ENCODE measurements at regions not wholly inside any gene's neighbourhood (a gene's known extent, or its start where the extent isn't known, plus 50 kb on each side); places are given as distances from the start of the nearest gene placed in this dataset.

- Mint-ChIP-seq H3K4me3 (ENCODE audit: unreplicated experiment) (no peak overlapping the region), H3K9me3 (ENCODE audit: unreplicated experiment) (no peaks in the 10 kb centered on the region), H3K27me3 (ENCODE audit: unreplicated experiment) (peaks cover 3% of the 10 kb centered on the region), H3K27ac (ENCODE audit: unreplicated experiment) (no peak overlapping the region), H3K36me3 (ENCODE audit: low read depth, unreplicated experiment) (no peaks in the 10 kb centered on the region), H3K4me1 (ENCODE audit: unreplicated experiment) (no peaks in the 10 kb centered on the region)
- no peak for DNase-seq (ENCODE audit: low spot score)
- TF ChIP-seq, protein P1, sequence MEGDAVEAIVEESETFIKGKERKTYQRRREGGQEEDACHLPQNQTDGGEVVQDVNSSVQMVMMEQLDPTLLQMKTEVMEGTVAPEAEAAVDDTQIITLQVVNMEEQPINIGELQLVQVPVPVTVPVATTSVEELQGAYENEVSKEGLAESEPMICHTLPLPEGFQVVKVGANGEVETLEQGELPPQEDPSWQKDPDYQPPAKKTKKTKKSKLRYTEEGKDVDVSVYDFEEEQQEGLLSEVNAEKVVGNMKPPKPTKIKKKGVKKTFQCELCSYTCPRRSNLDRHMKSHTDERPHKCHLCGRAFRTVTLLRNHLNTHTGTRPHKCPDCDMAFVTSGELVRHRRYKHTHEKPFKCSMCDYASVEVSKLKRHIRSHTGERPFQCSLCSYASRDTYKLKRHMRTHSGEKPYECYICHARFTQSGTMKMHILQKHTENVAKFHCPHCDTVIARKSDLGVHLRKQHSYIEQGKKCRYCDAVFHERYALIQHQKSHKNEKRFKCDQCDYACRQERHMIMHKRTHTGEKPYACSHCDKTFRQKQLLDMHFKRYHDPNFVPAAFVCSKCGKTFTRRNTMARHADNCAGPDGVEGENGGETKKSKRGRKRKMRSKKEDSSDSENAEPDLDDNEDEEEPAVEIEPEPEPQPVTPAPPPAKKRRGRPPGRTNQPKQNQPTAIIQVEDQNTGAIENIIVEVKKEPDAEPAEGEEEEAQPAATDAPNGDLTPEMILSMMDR (IDR thresholded peaks at IDR 0.05; ENCODE audit: unreplicated experiment) = no peak
Observed at GRCh38 chr1:232696466-232696865, 66.5 kb upstream of the SIPA1L2 start.

DNA sequence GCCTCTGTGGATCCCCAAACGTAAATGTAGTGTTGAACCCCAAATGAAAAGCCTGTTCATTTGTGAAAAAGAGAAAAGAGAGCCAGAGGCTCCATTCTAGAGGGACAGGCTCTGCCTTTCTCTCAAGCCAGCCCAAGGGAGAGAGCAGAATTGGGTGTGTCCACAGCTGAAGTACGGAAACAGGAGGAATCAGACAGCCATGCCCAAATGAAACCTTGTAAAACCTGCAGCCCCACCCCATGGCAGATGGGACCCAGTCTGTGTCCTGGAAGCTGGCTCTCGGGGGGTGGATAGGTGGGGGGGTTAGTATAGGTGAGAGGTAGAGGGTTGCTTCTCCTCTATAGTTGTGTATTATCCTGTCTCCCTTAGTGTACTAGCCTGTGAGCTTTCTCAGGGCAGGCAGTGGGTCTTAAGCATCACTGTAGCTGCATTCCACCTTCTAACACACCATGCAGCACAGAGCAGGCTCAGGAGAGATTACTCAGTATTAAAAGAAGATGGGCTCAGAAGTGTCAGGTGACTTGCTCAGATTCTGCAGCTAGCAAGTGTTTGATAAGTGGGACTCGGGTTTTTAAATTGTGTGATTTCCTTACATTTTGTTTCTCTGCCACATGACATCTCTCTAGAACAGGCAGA is 67.4 kb upstream of the SIPA1L2 start:
- TF ChIP-seq, protein P1 (IDR thresholded peaks at IDR 0.05; ENCODE audit: unreplicated experiment) = no peak
- no peaks in the 10 kb centered on the region for H3K4me1 Mint-ChIP-seq (ENCODE audit: unreplicated experiment)
- DNase-seq (ENCODE audit: low spot score) = no peak
- H3K27ac Mint-ChIP-seq (ENCODE audit: unreplicated experiment) = no peak overlapping the region
- H3K4me3 Mint-ChIP-seq (ENCODE audit: unreplicated experiment) = no peak overlapping the region
- peaks cover 5% of the 10 kb centered on the region for H3K36me3 Mint-ChIP-seq (ENCODE audit: low read depth, unreplicated experiment)
- H3K9me3 Mint-ChIP-seq (ENCODE audit: unreplicated experiment) = no peaks in the 10 kb centered on the region
- H3K27me3 Mint-ChIP-seq (ENCODE audit: unreplicated experiment) = peaks cover 3% of the 10 kb centered on the region

- no peaks in the 10 kb centered on the region for H3K9me3 Mint-ChIP-seq (ENCODE audit: unreplicated experiment)
- H3K4me1 Mint-ChIP-seq (ENCODE audit: unreplicated experiment) = peaks cover 3% of the 10 kb centered on the region
- no peak overlapping the region for H3K4me3 Mint-ChIP-seq (ENCODE audit: unreplicated experiment)
- H3K27ac Mint-ChIP-seq (ENCODE audit: unreplicated experiment) = no peak overlapping the region
- TF ChIP-seq, protein P1 (IDR thresholded peaks at IDR 0.05; ENCODE audit: unreplicated experiment) = no peak
- DNase-seq (ENCODE audit: low spot score) = no peak
- H3K36me3 Mint-ChIP-seq (ENCODE audit: low read depth, unreplicated experiment) = peaks cover 9% of the 10 kb centered on the region
- H3K27me3 Mint-ChIP-seq (ENCODE audit: unreplicated experiment) = peaks cover 3% of the 10 kb centered on the region
Observed at GRCh38 chr1:232699814-232700213, 69.9 kb upstream of the SIPA1L2 start.

DNA sequence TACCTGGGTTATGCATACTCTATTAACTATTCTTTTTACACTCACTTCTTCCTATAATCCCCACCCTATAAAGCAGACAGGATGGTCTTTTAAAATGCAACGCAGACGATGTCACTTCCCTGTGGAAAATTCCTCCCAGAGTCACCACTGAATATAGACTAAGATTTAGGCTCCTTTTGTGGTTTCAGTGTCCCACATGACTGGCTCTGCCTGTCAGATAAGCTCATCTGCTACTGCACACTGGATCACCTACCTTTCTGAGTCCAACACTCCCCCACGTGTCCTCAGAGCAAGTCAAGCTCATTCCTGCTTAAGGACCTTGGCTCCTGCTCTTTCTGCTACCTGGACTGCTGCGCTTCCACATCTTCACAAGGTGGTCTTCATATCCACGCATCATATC is 73.0 kb upstream of the SIPA1L2 start:
- TF ChIP-seq, protein P1 (IDR thresholded peaks at IDR 0.05; ENCODE audit: unreplicated experiment) = no peak
- Mint-ChIP-seq H3K4me3 (ENCODE audit: unreplicated experiment) (no peak overlapping the region), H3K36me3 (ENCODE audit: low read depth, unreplicated experiment) (peaks cover 9% of the 10 kb centered on the region), H3K27ac (ENCODE audit: unreplicated experiment) (no peak overlapping the region), H3K4me1 (ENCODE audit: unreplicated experiment) (peaks cover 15% of the 10 kb centered on the region), H3K27me3 (ENCODE audit: unreplicated experiment) (no peaks in the 10 kb centered on the region), H3K9me3 (ENCODE audit: unreplicated experiment) (no peaks in the 10 kb centered on the region)
- DNase-seq (ENCODE audit: low spot score) = no peak

DNA sequence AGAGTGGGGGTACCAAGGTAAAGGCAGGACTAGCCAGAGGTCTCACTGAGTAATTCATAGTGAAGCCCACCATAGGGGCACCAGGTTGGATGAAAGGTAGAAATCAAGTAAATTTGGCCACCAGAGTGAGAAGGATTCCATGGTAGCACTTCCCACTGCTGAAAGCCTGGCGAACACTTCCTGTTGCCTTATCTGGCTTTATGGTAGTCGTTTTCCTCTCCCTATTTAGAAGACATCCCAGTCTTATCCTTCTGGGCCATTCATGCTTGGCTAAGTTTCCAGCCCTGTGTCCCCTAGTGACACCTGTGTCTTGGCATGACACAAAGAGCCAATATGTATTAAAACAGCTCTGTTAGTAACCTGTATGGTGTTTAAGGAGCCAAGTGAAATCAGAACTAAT is 74.3 kb upstream of the SIPA1L2 start:
- Mint-ChIP-seq H3K36me3 (ENCODE audit: low read depth, unreplicated experiment) (peaks cover 9% of the 10 kb centered on the region), H3K4me1 (ENCODE audit: unreplicated experiment) (peaks cover 17% of the 10 kb centered on the region), H3K9me3 (ENCODE audit: unreplicated experiment) (no peaks in the 10 kb centered on the region), H3K4me3 (ENCODE audit: unreplicated experiment) (no peak overlapping the region), H3K27me3 (ENCODE audit: unreplicated experiment) (peaks cover 3% of the 10 kb centered on the region), H3K27ac (ENCODE audit: unreplicated experiment) (no peak overlapping the region)
- TF ChIP-seq, protein P1 (IDR thresholded peaks at IDR 0.05; ENCODE audit: unreplicated experiment) = no peak
- DNase-seq (ENCODE audit: low spot score) = no peak
